ENCODE measurements at regions not wholly inside any gene's neighbourhood (a gene's known extent, or its start where the extent isn't known, plus 50 kb on each side); places are given as distances from the start of the nearest gene placed in this dataset.

DNA sequence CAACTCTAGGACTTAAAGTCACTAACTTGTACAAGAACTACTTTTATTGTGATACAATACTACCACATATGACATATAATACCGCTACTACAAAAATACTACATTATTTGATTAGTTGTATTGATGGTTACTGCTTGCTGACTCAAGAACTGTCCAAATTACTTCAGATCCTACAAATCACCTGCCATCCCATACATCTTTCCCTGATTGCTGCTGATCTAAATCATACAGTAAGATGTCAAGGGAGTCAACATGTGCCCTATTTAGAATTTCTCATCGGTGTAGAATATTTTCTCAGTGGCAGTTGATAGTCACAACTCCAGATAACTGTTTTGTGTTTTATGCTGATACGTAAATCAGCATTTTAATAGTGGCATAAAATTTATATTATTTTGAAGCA lies 161.0 kb upstream of the DSEL start:
- no peaks in the 10 kb centered on the region for H3K9me3 ChIP-seq (ENCODE audit: control insufficient read depth in 2 of 3, insufficient read depth in 1 of 3, low read length in 3 of 3)
- no peak overlapping the region for H3K4me3 ChIP-seq (ENCODE audit: low read length in 3 of 3)
- no peak overlapping the region for H3K27ac ChIP-seq (ENCODE audit: low read depth in 2 of 2, low read length in 2 of 2)
- DNase-seq, result no peak
- no peaks in the 10 kb centered on the region for H3K36me3 ChIP-seq (ENCODE audit: control insufficient read depth in 2 of 3, insufficient read depth in 3 of 3, low read length in 3 of 3)
- intact Hi-C loops (cut with DNase I), result no loop called here
- no peak for FAIRE-seq
- TF ChIP-seq, protein P1, sequence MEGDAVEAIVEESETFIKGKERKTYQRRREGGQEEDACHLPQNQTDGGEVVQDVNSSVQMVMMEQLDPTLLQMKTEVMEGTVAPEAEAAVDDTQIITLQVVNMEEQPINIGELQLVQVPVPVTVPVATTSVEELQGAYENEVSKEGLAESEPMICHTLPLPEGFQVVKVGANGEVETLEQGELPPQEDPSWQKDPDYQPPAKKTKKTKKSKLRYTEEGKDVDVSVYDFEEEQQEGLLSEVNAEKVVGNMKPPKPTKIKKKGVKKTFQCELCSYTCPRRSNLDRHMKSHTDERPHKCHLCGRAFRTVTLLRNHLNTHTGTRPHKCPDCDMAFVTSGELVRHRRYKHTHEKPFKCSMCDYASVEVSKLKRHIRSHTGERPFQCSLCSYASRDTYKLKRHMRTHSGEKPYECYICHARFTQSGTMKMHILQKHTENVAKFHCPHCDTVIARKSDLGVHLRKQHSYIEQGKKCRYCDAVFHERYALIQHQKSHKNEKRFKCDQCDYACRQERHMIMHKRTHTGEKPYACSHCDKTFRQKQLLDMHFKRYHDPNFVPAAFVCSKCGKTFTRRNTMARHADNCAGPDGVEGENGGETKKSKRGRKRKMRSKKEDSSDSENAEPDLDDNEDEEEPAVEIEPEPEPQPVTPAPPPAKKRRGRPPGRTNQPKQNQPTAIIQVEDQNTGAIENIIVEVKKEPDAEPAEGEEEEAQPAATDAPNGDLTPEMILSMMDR (IDR thresholded peaks at IDR 0.05; ENCODE audit: borderline replicate concordance, extremely low read depth, insufficient read depth), result no peak
- H3K9ac ChIP-seq (ENCODE audit: low read length in 3 of 3), result no peak overlapping the region
- no peaks in the 10 kb centered on the region for H3K4me1 ChIP-seq (ENCODE audit: control insufficient read depth in 2 of 3, insufficient read depth in 2 of 3, low read depth in 1 of 3, low read length in 3 of 3)
- H3K27me3 ChIP-seq (ENCODE audit: control insufficient read depth, insufficient read depth, low read length), result no peaks in the 10 kb centered on the region

DNA sequence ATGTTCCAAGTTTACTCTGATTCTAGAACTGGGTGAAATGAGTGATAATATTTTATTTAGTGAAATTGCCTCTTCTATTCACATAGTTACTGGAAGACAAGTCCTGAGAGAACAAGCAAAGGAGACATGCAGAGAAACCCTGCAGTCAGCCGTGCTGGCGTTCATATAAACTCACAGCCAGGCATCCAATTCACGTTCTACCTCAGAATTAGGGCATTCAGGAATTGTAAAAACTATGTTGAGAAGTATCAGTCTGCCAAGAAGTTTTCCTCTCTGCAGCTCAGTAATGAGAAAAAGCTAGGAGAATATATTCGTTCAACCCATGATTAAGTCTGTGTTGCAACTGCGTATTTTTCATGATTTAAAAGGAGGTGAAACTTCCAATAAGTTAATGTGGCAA lies 156.2 kb upstream of the DSEL start:
- Histone ChIP-seq H3K27ac (ENCODE audit: low read depth in 2 of 2, low read length in 2 of 2) (no peak overlapping the region), H3K9ac (ENCODE audit: low read length in 3 of 3) (no peak overlapping the region), H3K4me1 (ENCODE audit: control insufficient read depth in 2 of 3, insufficient read depth in 2 of 3, low read depth in 1 of 3, low read length in 3 of 3) (no peaks in the 10 kb centered on the region), H3K27me3 (ENCODE audit: control insufficient read depth, insufficient read depth, low read length) (no peaks in the 10 kb centered on the region), H3K36me3 (ENCODE audit: control insufficient read depth in 2 of 3, insufficient read depth in 3 of 3, low read length in 3 of 3) (no peaks in the 10 kb centered on the region), H3K4me3 (ENCODE audit: low read length in 3 of 3) (no peak overlapping the region), H3K9me3 (ENCODE audit: control insufficient read depth in 2 of 3, insufficient read depth in 1 of 3, low read length in 3 of 3) (no peaks in the 10 kb centered on the region)
- TF ChIP-seq, protein P1 (IDR thresholded peaks at IDR 0.05; ENCODE audit: borderline replicate concordance, extremely low read depth, insufficient read depth), result no peak
- FAIRE-seq, result no peak
- no peak for DNase-seq
- intact Hi-C loops (cut with DNase I), result no loop called here

DNA sequence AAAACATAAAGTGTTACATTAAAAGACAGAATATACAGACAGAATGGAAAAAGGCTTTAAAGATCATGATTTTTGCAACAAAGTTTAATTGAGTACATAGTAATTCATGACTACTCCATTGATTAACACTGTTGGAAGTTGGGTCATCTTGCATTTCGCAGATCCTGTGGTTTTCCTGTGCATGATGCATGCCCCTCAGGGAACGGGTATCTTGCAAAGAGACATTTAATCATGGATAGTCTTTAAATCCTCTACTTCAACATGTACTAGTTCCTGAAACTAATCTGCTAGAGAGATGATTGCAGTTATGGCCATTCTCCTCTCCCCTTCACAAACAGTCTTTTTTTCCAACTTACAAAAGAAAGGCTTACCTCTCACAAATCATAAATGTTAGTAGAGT lies 155.6 kb upstream of the DSEL start:
- Histone ChIP-seq H3K4me3 (ENCODE audit: low read length in 3 of 3) (no peak overlapping the region), H3K4me1 (ENCODE audit: control insufficient read depth in 2 of 3, insufficient read depth in 2 of 3, low read depth in 1 of 3, low read length in 3 of 3) (no peaks in the 10 kb centered on the region), H3K36me3 (ENCODE audit: control insufficient read depth in 2 of 3, insufficient read depth in 3 of 3, low read length in 3 of 3) (no peaks in the 10 kb centered on the region), H3K27ac (ENCODE audit: low read depth in 2 of 2, low read length in 2 of 2) (no peak overlapping the region), H3K27me3 (ENCODE audit: control insufficient read depth, insufficient read depth, low read length) (no peaks in the 10 kb centered on the region), H3K9me3 (ENCODE audit: control insufficient read depth in 2 of 3, insufficient read depth in 1 of 3, low read length in 3 of 3) (no peaks in the 10 kb centered on the region), H3K9ac (ENCODE audit: low read length in 3 of 3) (no peak overlapping the region)
- DNase-seq, result no peak
- TF ChIP-seq, protein P1 (IDR thresholded peaks at IDR 0.05; ENCODE audit: borderline replicate concordance, extremely low read depth, insufficient read depth), result no peak
- FAIRE-seq, result no peak
- intact Hi-C loops (cut with DNase I), result no loop called here

DNA sequence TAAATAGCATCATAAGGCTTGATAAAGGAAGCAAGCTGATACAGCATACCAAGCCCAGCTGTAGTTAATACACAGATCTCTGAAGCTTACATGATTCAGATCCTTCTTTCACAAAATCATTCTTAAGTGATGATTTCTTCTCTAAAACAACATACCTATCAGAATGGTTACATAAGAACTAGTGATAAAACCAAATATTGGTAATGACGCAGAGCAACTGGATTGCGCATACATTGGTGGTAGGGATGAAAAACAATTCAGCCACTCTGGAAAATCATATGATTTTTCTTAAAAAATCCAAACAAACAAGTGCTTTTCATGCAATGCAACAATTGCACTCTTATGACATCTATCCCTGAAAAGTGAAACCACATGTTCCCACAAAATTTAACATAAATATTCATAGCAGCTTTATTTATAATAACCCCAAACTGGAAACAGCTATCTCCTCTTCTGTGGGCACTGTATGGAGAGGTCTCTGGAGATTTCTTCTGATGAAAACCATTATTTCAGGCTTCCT lies 153.6 kb upstream of the DSEL start:
- no peak for DNase-seq
- Histone ChIP-seq H3K4me1 (ENCODE audit: control insufficient read depth in 2 of 3, insufficient read depth in 2 of 3, low read depth in 1 of 3, low read length in 3 of 3) (no peaks in the 10 kb centered on the region), H3K36me3 (ENCODE audit: control insufficient read depth in 2 of 3, insufficient read depth in 3 of 3, low read length in 3 of 3) (no peaks in the 10 kb centered on the region), H3K27ac (ENCODE audit: low read depth in 2 of 2, low read length in 2 of 2) (no peak overlapping the region), H3K9ac (ENCODE audit: low read length in 3 of 3) (no peak overlapping the region), H3K4me3 (ENCODE audit: low read length in 3 of 3) (no peak overlapping the region), H3K27me3 (ENCODE audit: control insufficient read depth, insufficient read depth, low read length) (no peaks in the 10 kb centered on the region), H3K9me3 (ENCODE audit: control insufficient read depth in 2 of 3, insufficient read depth in 1 of 3, low read length in 3 of 3) (no peaks in the 10 kb centered on the region)
- intact Hi-C loops (cut with DNase I), result no loop called here
- TF ChIP-seq, protein P1 (IDR thresholded peaks at IDR 0.05; ENCODE audit: borderline replicate concordance, extremely low read depth, insufficient read depth), result no peak
- no peak for FAIRE-seq
